ENCODE measurements at regions not wholly inside any gene's neighbourhood (a gene's known extent, or its start where the extent isn't known, plus 50 kb on each side); places are given as distances from the start of the nearest gene placed in this dataset.

- no peak for TF ChIP-seq CTCF (conservative IDR thresholded peaks at IDR 0.05)
- no peak for TF ChIP-seq ZFX (IDR thresholded peaks at IDR 0.05)
These were observed 1121.9 kb downstream of the CDH8 start for GRCh38 chr16:60914334-60914733.
